HG03135 (cell line): ENCODE measurements at regions not wholly inside any gene's neighbourhood (a gene's known extent, or its start where the extent isn't known, plus 50 kb on each side); places are given as distances from the start of the nearest gene placed in this dataset.
"Not testable (repeated sequence)": the region's sequence is repeated elsewhere in the genome, so short reads cannot be mapped to it uniquely, and the experiment has no call there.

ENCODE experiments used
- ATAC-seq: cut with Tn5 transposase; IDR thresholded peaks from one replicate; pipeline ENCODE4 v1.9.1; 2021; ENCODE audit warnings: mild to moderate bottlenecking, moderate library complexity; ENCODE audit not compliant: unreplicated experiment

- ATAC-seq: no peak
Measured at GRCh38 chr18:77369644-77370043, 120.0 kb downstream of the GALR1 start.

GRCh38 chr18:77373730-77374445, 124.2 kb downstream of the GALR1 start:
- ATAC-seq: no peak

- ATAC-seq: no peak
Measured at GRCh38 chr18:77374446-77374805, 124.8 kb downstream of the GALR1 start.

- no peak for ATAC-seq
Measured at GRCh38 chr18:77376043-77376732, 126.5 kb downstream of the GALR1 start.

GRCh38 chr18:77376733-77377094, 127.1 kb downstream of the GALR1 start:
- ATAC-seq: no peak

GRCh38 chr18:77377813-77378212, 128.2 kb downstream of the GALR1 start:
- no peak for ATAC-seq

- no peak for ATAC-seq
Measured at GRCh38 chr18:77379976-77380509, 130.4 kb downstream of the GALR1 start.

- ATAC-seq: no peak
Measured at GRCh38 chr18:77380695-77381094, 131.0 kb downstream of the GALR1 start.

GRCh38 chr18:77392321-77392720, 142.7 kb downstream of the GALR1 start:
- ATAC-seq: no peak

GRCh38 chr18:77393519-77393918, 143.9 kb downstream of the GALR1 start:
- no peak for ATAC-seq

GRCh38 chr18:77395953-77396352, 146.3 kb downstream of the GALR1 start:
- no peak for ATAC-seq

- no peak for ATAC-seq
Measured at GRCh38 chr18:77397056-77397455, 147.4 kb downstream of the GALR1 start.

GRCh38 chr18:77397617-77398016, 148.0 kb downstream of the GALR1 start:
- ATAC-seq: no peak

GRCh38 chr18:77400561-77400960, 150.9 kb downstream of the GALR1 start:
- ATAC-seq: no peak

- ATAC-seq: no peak
Measured at GRCh38 chr18:77401173-77401572, 151.5 kb downstream of the GALR1 start.

GRCh38 chr18:77403969-77404535, 154.4 kb downstream of the GALR1 start:
- ATAC-seq: no peak

- ATAC-seq: no peak
Measured at GRCh38 chr18:77405096-77405495, 155.4 kb downstream of the GALR1 start.

GRCh38 chr18:77407733-77408132, 158.1 kb downstream of the GALR1 start:
- ATAC-seq: no peak

GRCh38 chr18:77421546-77421945, 171.9 kb downstream of the GALR1 start:
- not testable (repeated sequence) for ATAC-seq

GRCh38 chr18:77422974-77423867, 173.6 kb downstream of the GALR1 start:
- ATAC-seq: no peak

- ATAC-seq: no peak
Measured at GRCh38 chr18:77433076-77433475, 183.4 kb downstream of the GALR1 start.
